GM10266 (cell line): ENCODE measurements at regions not wholly inside any gene's neighbourhood (a gene's known extent, or its start where the extent isn't known, plus 50 kb on each side); places are given as distances from the start of the nearest gene placed in this dataset.

Experiments
- DNase-seq: peaks from one replicate; pipeline ENCODE4 v3.0.0; 2012; ENCODE audit errors: extremely low spot score
- TF ChIP-seq, protein P1 (sequence below): IDR thresholded peaks from 2 replicates; pipeline ENCODE4 v1.5.1; 2012; ENCODE audit warnings: mild to moderate bottlenecking, low read depth; ENCODE audit not compliant: control insufficient read depth, insufficient read depth; ENCODE audit errors: missing control alignments

DNA sequence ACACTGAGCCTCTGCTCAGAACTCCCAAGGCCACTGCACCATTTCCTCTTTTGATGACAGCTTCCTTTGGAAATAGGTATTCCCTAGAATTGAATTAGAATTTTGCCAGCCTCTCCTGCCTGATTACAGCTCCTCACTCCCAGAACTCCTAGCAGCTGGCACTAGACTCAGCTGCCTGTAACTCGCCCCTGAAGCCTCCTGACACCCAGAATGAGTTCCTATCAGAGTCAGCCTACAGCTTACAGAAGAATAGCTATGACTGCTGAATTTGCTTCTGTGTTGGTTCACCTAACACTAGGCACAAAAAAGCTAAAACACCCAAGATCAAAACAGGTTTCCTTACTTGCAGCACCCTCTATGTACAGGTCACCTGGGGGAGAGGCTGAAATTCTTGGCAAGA lies 108.2 kb upstream of the PTPRM start:
- TF ChIP-seq, protein P1, sequence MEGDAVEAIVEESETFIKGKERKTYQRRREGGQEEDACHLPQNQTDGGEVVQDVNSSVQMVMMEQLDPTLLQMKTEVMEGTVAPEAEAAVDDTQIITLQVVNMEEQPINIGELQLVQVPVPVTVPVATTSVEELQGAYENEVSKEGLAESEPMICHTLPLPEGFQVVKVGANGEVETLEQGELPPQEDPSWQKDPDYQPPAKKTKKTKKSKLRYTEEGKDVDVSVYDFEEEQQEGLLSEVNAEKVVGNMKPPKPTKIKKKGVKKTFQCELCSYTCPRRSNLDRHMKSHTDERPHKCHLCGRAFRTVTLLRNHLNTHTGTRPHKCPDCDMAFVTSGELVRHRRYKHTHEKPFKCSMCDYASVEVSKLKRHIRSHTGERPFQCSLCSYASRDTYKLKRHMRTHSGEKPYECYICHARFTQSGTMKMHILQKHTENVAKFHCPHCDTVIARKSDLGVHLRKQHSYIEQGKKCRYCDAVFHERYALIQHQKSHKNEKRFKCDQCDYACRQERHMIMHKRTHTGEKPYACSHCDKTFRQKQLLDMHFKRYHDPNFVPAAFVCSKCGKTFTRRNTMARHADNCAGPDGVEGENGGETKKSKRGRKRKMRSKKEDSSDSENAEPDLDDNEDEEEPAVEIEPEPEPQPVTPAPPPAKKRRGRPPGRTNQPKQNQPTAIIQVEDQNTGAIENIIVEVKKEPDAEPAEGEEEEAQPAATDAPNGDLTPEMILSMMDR: no peak
- no peak for DNase-seq

DNA sequence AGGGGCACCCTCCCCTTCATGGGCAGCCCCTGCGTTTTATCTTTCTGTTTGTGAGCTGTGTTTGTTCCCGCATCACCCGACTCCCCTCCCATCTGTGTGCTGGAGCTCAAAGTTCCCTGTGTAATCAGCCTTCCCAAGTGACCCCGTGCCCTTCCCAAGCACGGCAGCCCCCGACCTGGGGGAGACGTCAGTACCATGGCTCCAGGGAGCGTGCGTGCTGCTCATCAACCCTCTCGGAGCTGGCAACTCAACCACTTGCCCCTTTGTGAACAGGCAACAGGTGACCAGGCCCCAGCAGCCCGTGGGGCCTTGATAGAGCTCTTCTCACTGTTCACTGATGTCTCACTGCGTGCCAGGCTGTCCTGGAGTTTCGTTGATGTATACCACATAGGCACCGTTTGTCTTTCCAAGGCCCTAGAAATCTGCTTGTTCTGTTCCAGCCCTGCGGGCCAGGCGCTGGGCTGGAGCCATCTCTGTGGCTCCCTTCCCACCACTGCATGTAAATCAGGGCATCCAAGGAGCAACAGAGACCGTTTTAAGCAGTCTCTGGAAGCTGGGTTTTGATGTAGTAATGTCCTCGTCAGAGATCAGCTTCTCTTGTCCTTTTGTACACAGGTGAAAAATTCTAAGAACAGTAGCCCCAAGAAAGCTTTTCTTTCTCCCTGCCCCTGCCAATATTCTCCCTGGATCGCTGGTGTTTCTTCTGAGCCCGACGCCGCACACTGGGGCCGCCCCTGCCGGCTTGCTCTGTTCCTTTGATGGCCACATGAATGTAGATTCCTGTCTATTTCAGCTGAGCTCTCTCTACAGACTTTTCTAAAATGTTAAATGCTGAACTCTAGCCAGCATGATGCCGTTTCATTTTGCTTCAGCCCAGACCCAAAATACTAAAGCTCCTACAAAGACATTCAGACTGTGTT lies 107.0 kb upstream of the PTPRM start:
- TF ChIP-seq, protein P1: no peak
- DNase-seq: no peak

DNA sequence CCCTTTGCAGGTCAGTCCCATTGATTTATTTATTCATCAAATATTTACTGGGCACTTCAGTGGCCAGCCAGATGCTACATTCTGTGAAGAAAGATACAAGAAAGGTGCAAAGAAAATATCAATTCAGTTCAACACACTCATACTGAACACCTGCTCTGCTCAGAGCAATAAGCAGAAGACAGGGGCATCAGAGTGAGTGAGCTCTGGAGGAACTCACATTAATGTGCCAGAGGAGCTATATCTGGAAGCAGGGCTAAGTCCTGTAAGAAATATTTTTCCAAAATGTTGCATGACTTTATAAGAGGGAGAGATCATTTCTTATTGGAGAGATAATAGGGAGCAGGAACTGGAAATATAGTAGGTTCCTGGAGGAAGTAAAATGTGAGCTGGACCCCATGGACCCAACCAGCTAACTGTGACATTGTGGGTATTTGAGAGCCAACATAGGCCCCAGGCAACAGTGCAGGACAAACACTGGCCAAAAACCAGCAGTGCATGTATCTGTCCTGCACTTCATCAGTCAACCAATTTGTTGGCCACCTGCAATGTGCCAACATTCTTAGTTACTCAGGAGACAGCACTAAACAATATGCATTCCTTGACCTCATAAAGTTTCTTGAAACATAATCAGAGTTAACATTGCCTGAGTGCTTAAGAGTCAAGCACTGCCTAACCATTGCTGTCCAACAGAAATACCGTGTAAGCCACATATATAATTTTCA lies 102.7 kb upstream of the PTPRM start:
- DNase-seq: no peak
- TF ChIP-seq, protein P1: no peak

DNA sequence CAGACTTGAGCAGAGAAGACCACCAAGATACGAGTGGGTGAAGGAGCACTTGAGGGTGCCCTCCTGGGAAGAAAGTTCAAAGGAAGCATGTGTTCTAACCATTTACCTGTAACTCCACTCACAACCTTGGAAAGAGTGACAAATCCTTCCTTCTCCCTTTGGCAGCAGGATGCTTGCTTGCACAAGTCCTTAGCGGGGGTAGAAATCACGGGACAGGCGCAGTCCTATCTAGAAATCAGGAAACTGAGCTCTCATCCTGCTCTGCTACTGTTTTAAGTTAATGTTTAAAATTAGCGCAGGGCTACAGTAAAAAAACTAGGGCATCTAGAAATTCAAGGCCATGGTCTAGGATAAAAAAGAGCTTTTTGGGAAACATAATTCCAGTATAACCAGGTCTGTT lies 100.9 kb upstream of the PTPRM start:
- TF ChIP-seq, protein P1: no peak
- no peak for DNase-seq

DNA sequence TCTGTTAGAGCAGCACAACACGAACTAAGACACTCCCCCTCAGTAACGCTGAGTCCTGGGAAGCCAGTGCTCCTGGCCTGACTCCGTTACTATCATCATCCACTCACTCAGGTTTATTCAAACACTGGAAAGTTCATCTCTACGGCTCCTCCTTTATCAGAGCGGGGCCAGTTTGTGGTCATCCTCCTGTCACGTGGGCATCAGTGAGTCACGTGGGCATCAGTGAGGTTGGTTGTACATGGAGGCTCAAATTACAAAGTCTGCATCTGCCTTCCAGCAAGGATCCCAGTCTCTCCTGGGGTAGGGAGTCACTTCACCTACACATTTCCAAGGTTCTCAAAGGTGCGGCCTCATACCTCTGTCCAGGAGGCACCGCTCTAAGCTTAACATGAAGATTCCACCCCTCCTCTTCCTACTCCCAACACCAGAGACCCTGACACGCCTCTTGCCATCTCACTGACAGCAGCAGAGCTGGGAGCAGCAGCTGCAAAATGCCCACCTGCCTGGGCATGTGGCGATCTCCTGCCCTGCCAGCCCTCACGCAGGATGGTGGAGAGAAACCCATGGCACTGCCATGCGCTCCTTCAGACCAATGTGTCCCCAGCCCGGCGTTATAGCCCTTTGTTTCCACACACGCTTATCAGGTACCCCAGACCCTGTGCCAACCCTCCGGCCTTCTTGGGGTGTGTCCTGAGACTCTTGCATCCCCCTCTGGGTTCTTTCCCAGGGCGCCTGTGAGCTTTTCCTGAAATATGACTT lies 99.2 kb upstream of the PTPRM start:
- no peak for DNase-seq
- TF ChIP-seq, protein P1: no peak

DNA sequence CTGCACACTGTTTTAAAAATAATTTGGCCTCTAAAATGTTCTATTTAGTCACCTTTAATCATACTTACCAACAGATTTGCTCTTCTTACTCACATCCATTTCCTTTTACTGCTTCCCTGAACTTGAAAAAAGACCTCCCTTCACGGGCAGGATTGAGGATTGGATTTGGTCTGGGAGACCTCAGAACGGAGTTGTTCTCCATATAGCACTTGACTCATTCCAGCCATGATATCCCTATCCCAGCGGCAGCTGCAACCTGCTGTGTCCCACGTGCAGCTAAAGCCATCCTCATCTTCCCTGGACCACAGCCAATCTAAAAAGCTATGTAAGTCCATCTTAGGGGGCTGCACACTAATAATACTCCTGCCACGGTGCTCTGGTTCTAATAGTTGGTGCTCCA lies 97.0 kb upstream of the PTPRM start:
- TF ChIP-seq, protein P1: no peak
- no peak for DNase-seq
